ENCODE measurements at regions not wholly inside any gene's neighbourhood (a gene's known extent, or its start where the extent isn't known, plus 50 kb on each side); places are given as distances from the start of the nearest gene placed in this dataset.

DNA sequence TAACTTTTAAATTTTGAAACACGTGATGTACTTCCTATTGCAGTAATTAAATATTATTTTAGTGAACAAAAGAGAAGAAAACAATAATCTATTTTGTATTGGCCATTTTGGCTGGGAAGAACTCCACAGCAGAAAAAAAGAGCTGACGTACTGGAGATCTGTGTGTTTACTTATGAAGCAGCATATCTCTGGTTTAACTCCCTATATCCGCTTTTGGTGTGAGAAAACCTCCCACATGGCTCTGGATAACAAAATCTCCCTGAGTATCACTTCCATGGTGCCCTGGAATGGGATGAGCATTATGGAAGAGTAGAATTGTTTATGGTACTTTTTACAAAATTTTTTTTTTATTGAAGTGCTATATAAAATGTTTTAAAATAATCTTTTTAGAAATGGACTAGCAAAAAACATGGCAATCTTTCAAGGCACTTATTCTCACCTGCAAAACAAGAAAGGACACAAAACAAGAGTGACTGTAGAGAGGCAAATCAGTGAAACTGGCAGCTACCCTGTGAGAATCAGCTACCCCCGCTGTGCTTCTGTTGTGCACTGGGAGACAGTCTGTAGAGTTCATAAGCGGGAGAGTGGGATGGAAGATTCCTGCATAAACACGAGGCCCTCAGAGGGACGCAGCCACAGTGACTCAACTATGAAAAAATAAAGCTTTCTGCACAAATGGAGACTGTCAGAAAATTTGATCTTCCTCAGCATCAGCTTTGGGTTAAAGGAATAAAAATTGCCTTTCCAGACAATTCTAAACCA lies 762.2 kb upstream of the HS6ST1 start:
- no peak overlapping the region for H3K9ac ChIP-seq (ENCODE audit: low read depth, low read length)
- no peaks in the 10 kb centered on the region for H3K4me1 ChIP-seq (ENCODE audit: control insufficient read depth, insufficient read depth, low read length)
- no peaks in the 10 kb centered on the region for H3K9me3 ChIP-seq (ENCODE audit: control insufficient read depth, insufficient read depth, low read length)
- H3K4me3 ChIP-seq (ENCODE audit: low read depth, low read length), result no peak overlapping the region
- H3K36me3 ChIP-seq (ENCODE audit: control insufficient read depth, insufficient read depth, low read length), result no peaks in the 10 kb centered on the region
- no peaks in the 10 kb centered on the region for H3K27me3 ChIP-seq (ENCODE audit: control insufficient read depth, insufficient read depth, low read length)

DNA sequence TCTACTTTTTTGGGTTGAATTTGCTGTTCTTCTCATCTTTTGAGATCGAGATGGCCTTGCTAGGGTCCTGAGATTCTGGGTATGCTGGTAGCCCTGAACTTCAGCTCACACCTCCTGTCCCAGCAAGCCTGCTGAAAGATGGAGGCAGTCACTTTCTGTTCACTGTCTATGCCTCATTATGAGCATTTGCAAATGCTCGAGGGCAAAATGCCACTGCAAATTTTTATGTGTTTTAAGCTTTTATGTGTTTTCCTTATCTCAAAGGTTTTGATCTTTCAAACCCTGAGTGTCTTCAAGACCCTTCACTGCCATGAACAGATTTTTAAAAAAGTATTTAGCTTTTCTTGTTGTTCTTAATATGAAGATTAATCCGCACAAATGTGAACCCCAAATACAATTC lies 766.7 kb upstream of the HS6ST1 start:
- no peak overlapping the region for H3K9ac ChIP-seq (ENCODE audit: low read depth, low read length)
- no peaks in the 10 kb centered on the region for H3K27me3 ChIP-seq (ENCODE audit: control insufficient read depth, insufficient read depth, low read length)
- H3K4me1 ChIP-seq (ENCODE audit: control insufficient read depth, insufficient read depth, low read length), result no peaks in the 10 kb centered on the region
- no peak overlapping the region for H3K4me3 ChIP-seq (ENCODE audit: low read depth, low read length)
- H3K36me3 ChIP-seq (ENCODE audit: control insufficient read depth, insufficient read depth, low read length), result no peaks in the 10 kb centered on the region
- H3K9me3 ChIP-seq (ENCODE audit: control insufficient read depth, insufficient read depth, low read length), result no peaks in the 10 kb centered on the region

DNA sequence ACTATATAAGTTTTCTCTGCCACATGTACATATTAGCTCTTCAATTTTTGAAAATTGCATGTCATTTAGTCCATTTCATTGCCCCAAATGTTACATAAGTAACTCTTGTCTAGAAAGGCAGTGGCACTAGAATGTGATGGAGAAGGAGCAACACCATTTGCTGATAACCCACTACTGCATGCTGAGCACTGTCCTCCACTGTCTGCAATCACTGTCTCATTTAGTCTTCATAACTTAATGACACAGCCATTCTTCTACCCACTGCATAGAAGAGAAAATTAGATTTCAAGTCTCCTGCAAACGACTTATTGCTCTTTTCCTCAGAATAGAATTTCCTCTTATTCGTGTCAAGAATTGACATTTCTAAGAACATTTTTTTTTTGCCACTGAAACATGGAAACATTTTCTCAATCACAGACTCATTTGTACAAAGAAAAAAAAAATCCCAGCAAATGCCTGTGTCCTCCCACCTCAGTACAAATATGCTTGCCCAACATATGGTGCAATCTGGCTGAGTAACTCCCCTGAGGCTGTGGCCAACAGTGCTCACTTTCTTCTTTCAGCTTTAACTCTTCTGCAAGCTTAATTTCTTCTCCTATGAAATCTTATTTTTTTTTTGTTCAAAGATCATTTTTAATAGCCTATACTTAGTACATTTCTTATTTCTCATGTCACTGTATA lies 768.6 kb upstream of the HS6ST1 start:
- no peaks in the 10 kb centered on the region for H3K4me1 ChIP-seq (ENCODE audit: control insufficient read depth, insufficient read depth, low read length)
- H3K27me3 ChIP-seq (ENCODE audit: control insufficient read depth, insufficient read depth, low read length), result no peaks in the 10 kb centered on the region
- no peak overlapping the region for H3K4me3 ChIP-seq (ENCODE audit: low read depth, low read length)
- H3K9me3 ChIP-seq (ENCODE audit: control insufficient read depth, insufficient read depth, low read length), result no peaks in the 10 kb centered on the region
- H3K36me3 ChIP-seq (ENCODE audit: control insufficient read depth, insufficient read depth, low read length), result no peaks in the 10 kb centered on the region
- no peak overlapping the region for H3K9ac ChIP-seq (ENCODE audit: low read depth, low read length)

DNA sequence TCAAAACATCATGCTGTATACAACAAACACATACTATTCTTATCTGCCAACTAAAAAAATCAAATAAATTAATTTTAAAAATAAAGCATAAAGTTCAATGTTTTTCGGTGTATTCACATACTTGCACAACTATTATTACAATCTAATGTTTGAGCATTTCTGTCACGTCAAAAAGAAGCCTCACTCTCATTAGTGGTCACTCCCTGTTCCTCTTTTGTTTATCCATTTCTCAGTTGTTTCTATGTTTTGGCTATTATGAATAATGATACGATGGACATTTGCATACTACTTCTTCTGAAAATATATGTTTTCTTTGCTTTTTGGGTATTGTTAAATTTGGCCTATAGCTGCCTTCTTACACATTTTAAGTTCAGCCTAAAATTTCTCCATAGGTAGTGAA lies 773.0 kb upstream of the HS6ST1 start:
- Histone ChIP-seq H3K9ac (ENCODE audit: low read depth, low read length) (no peak overlapping the region), H3K4me3 (ENCODE audit: low read depth, low read length) (no peak overlapping the region), H3K27me3 (ENCODE audit: control insufficient read depth, insufficient read depth, low read length) (no peaks in the 10 kb centered on the region), H3K36me3 (ENCODE audit: control insufficient read depth, insufficient read depth, low read length) (no peaks in the 10 kb centered on the region), H3K9me3 (ENCODE audit: control insufficient read depth, insufficient read depth, low read length) (no peaks in the 10 kb centered on the region), H3K4me1 (ENCODE audit: control insufficient read depth, insufficient read depth, low read length) (no peaks in the 10 kb centered on the region)

DNA sequence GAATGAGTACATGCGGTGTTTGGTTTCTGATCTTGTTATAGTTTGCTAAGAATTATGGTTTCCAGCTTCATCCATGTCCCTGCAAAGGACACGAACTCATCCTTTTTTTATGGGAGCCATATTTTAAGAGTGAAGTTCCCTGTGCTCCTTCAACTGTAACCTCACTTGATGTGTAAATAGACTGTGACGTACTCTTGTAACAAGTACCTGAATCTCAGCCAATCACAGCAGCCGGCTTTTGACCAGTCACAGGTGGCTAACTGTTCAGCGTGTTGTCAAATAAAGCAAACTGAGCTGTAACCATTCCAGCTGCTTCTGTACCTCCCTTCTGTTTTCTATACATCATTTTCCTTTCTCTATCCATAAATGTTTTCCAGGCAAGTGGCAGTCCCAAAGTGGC lies 774.3 kb upstream of the HS6ST1 start:
- H3K9ac ChIP-seq (ENCODE audit: low read depth, low read length), result no peak overlapping the region
- H3K9me3 ChIP-seq (ENCODE audit: control insufficient read depth, insufficient read depth, low read length), result no peaks in the 10 kb centered on the region
- H3K4me1 ChIP-seq (ENCODE audit: control insufficient read depth, insufficient read depth, low read length), result no peaks in the 10 kb centered on the region
- H3K4me3 ChIP-seq (ENCODE audit: low read depth, low read length), result no peak overlapping the region
- no peaks in the 10 kb centered on the region for H3K36me3 ChIP-seq (ENCODE audit: control insufficient read depth, insufficient read depth, low read length)
- H3K27me3 ChIP-seq (ENCODE audit: control insufficient read depth, insufficient read depth, low read length), result no peaks in the 10 kb centered on the region

DNA sequence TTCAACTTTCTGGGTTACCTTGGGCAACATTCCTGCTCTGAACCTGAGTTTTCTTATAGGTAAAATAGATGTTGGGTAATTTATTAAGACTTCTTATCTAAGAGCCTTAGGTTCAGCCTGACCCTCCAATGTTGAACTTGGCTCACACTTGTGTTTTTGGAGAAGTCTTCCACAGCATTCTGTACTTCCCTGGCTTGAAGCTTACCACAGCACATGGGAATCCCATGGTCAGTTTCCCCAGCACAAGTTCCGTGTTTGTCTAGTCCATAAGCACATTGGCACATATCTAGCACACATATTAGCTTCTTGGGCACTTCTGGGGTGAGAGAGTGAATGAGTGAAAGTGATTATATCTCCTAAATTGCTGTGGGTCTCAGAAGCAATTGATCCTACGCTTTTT lies 782.5 kb upstream of the HS6ST1 start:
- Histone ChIP-seq H3K9ac (ENCODE audit: low read depth, low read length) (no peak overlapping the region), H3K4me3 (ENCODE audit: low read depth, low read length) (no peak overlapping the region), H3K36me3 (ENCODE audit: control insufficient read depth, insufficient read depth, low read length) (no peaks in the 10 kb centered on the region), H3K27me3 (ENCODE audit: control insufficient read depth, insufficient read depth, low read length) (no peaks in the 10 kb centered on the region), H3K4me1 (ENCODE audit: control insufficient read depth, insufficient read depth, low read length) (no peaks in the 10 kb centered on the region), H3K9me3 (ENCODE audit: control insufficient read depth, insufficient read depth, low read length) (no peaks in the 10 kb centered on the region)

DNA sequence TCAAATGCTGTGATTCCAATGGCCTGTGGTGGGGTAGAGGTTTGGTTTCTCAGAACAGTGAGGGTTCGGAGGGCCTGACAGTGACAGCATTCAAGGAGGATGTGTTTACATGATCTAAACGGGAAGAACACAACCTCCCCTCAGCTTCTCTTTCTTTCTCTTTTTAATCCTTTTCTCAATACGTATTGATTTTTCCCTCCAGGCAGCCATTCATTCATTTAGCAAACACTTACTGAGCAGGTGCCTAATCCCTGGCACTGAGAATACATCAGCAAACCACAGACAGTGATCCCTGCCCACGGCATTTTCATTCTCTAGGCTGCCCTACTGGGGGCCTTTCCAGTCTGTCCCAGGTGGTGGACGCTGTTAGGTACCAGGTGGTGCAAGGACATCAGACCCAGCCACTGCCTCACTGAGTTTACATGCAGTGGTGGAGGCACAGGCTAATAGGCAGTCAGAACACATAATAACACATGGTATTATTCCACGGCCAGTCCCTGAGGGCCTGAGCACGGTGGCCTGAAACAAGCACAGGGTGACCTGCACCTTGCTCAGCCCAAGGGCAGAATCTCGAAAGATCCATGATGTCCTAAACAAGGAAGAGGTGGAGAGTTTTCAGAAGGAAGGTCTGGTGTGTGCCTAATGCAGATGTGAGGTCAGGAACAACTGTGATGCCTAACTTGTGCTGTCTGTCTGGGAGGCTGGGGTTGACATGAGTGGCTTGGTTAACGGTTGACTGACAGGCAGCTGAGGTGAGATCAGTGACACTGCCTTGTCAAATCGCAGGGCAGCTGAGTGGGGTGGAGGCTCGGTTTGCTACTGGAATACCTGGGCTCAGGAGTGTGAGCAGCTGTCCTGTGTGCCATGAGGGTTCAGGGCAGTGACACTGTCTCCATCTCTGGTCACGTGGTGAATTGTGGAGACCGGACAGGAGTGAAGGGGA lies 785.5 kb upstream of the HS6ST1 start:
- Histone ChIP-seq H3K9me3 (ENCODE audit: control insufficient read depth, insufficient read depth, low read length) (no peaks in the 10 kb centered on the region), H3K36me3 (ENCODE audit: control insufficient read depth, insufficient read depth, low read length) (no peaks in the 10 kb centered on the region), H3K4me1 (ENCODE audit: control insufficient read depth, insufficient read depth, low read length) (no peaks in the 10 kb centered on the region), H3K27me3 (ENCODE audit: control insufficient read depth, insufficient read depth, low read length) (no peaks in the 10 kb centered on the region), H3K4me3 (ENCODE audit: low read depth, low read length) (no peak overlapping the region), H3K9ac (ENCODE audit: low read depth, low read length) (no peak overlapping the region)

DNA sequence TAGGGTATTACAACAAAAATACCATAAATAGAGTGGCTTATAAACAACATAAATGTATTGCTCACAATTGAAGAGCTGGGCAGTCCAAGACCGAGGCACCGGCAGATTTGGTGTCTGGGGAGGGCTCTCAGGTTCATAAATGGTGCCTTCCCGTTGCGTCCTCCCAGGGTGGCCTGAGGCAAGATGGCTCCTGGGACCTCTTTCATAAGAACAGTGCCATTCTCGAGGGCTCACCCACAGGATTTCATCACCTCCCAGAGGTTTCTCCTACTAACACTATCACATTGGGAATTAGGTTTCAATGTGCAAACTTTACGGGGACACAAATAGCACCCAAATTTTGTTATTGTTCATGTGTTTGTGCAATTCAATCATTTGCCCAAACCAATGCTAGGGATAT lies 793.5 kb upstream of the HS6ST1 start:
- H3K9me3 ChIP-seq (ENCODE audit: control insufficient read depth, insufficient read depth, low read length), result no peaks in the 10 kb centered on the region
- no peaks in the 10 kb centered on the region for H3K36me3 ChIP-seq (ENCODE audit: control insufficient read depth, insufficient read depth, low read length)
- no peak overlapping the region for H3K4me3 ChIP-seq (ENCODE audit: low read depth, low read length)
- no peaks in the 10 kb centered on the region for H3K4me1 ChIP-seq (ENCODE audit: control insufficient read depth, insufficient read depth, low read length)
- H3K9ac ChIP-seq (ENCODE audit: low read depth, low read length), result no peak overlapping the region
- no peaks in the 10 kb centered on the region for H3K27me3 ChIP-seq (ENCODE audit: control insufficient read depth, insufficient read depth, low read length)

DNA sequence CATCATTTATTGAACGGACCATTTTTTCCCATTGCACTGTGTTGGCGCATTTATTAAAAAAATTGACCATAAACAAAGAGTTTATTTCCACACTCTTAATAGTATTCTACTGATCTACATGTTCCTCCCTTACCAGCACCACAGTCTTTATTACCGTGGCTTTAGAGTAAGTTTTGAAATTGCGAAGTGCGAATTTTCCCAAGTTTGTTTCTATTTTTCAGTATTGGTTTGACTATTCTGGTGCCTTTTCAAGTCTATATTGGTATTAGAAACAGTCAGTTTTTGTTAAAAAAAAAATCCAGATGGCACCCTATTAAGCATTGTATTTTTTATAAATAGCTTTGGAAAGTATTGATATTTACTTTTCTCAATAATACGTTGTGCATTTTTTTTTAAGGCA lies 795.1 kb upstream of the HS6ST1 start:
- no peak overlapping the region for H3K4me3 ChIP-seq (ENCODE audit: low read depth, low read length)
- no peaks in the 10 kb centered on the region for H3K27me3 ChIP-seq (ENCODE audit: control insufficient read depth, insufficient read depth, low read length)
- no peak overlapping the region for H3K9ac ChIP-seq (ENCODE audit: low read depth, low read length)
- no peaks in the 10 kb centered on the region for H3K4me1 ChIP-seq (ENCODE audit: control insufficient read depth, insufficient read depth, low read length)
- H3K9me3 ChIP-seq (ENCODE audit: control insufficient read depth, insufficient read depth, low read length), result no peaks in the 10 kb centered on the region
- no peaks in the 10 kb centered on the region for H3K36me3 ChIP-seq (ENCODE audit: control insufficient read depth, insufficient read depth, low read length)

DNA sequence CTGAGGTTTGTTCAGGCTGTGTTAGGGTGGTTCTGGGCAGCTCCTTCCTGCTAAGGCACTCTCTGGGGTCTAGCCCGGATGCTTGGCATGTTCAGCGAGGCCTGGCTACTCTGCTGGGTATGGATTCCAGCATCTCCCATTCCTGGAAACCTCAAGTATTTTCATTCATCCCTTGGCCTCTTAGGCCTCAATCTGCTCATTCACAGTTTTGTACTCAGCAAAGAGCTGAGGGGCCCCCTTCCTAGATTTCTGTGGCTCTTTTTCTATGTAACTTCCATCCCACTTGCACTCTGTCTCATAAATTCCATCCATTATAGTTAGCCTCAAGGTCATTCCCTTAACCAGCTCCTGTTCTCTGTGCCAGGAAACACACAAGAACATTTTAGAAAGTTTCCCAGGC lies 798.8 kb upstream of the HS6ST1 start:
- Histone ChIP-seq H3K4me1 (ENCODE audit: control insufficient read depth, insufficient read depth, low read length) (no peaks in the 10 kb centered on the region), H3K4me3 (ENCODE audit: low read depth, low read length) (no peak overlapping the region), H3K9me3 (ENCODE audit: control insufficient read depth, insufficient read depth, low read length) (no peaks in the 10 kb centered on the region), H3K36me3 (ENCODE audit: control insufficient read depth, insufficient read depth, low read length) (no peaks in the 10 kb centered on the region), H3K9ac (ENCODE audit: low read depth, low read length) (no peak overlapping the region), H3K27me3 (ENCODE audit: control insufficient read depth, insufficient read depth, low read length) (no peaks in the 10 kb centered on the region)

DNA sequence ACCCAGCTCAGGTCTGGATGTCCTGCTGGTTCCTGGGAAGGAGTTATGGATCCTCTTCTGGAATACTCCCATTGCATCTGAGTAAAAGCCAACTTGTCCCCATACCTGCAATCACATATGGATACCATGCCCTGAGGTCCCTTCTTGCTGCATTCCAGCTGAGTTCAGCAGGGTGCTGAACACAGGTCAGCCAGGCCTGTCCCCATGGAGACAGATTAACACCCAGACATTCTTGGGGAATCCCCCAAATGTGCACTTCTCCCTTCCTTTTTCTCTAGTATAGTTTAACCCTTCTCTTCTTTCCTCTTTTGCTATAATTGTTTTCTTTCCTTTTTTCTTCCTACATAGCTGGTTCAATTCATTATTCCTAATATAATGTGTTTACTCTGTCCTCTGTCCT lies 799.6 kb upstream of the HS6ST1 start:
- no peaks in the 10 kb centered on the region for H3K27me3 ChIP-seq (ENCODE audit: control insufficient read depth, insufficient read depth, low read length)
- no peak overlapping the region for H3K4me3 ChIP-seq (ENCODE audit: low read depth, low read length)
- H3K9ac ChIP-seq (ENCODE audit: low read depth, low read length), result no peak overlapping the region
- H3K4me1 ChIP-seq (ENCODE audit: control insufficient read depth, insufficient read depth, low read length), result no peaks in the 10 kb centered on the region
- H3K9me3 ChIP-seq (ENCODE audit: control insufficient read depth, insufficient read depth, low read length), result no peaks in the 10 kb centered on the region
- no peaks in the 10 kb centered on the region for H3K36me3 ChIP-seq (ENCODE audit: control insufficient read depth, insufficient read depth, low read length)
